ENCODE measurements at regions not wholly inside any gene's neighbourhood (a gene's known extent, or its start where the extent isn't known, plus 50 kb on each side); places are given as distances from the start of the nearest gene placed in this dataset.
"Not testable (repeated sequence)": the region's sequence is repeated elsewhere in the genome, so short reads cannot be mapped to it uniquely, and the experiment has no call there.

- DNase-seq (ENCODE audit: low spot score): no peak
- no peak for TF ChIP-seq CTCF (conservative IDR thresholded peaks at IDR 0.05; ENCODE audit: low read depth)
- ChIA-PET POLR2A (ENCODE audit: low non-redundant PET) (no interaction called here), CTCF (interaction anchor here (0.6 kb wide), 2 partner anchors 208 to 440 kb away, joined by 3 to 4 read pairs; no protein-coding TSS in a partner anchor)
- no peak overlapping the region for H3K27ac ChIP-seq
These were observed 137.7 kb upstream of the FAT1 start for GRCh38 chr4:186861317-186861716.

GRCh38 chr4:186871856-186872255 lies 148.2 kb upstream of the FAT1 start:
- ChIA-PET POLR2A (ENCODE audit: low non-redundant PET) (no interaction called here), CTCF (no interaction called here)
- H3K27ac ChIP-seq: no peak overlapping the region
- DNase-seq (ENCODE audit: low spot score): no peak
- no peak for TF ChIP-seq CTCF (conservative IDR thresholded peaks at IDR 0.05; ENCODE audit: low read depth)

- POLR2A ChIA-PET (ENCODE audit: low non-redundant PET); H3K27ac ChIP-seq; DNase-seq (ENCODE audit: low spot score): not testable (repeated sequence)
- CTCF ChIA-PET: interaction anchor here (0.6 kb wide), 1 partner anchor 733 kb away, joined by 3 read pairs; no protein-coding TSS in a partner anchor
These were observed 149.4 kb upstream of the FAT1 start for GRCh38 chr4:186873095-186873494.

- H3K27ac ChIP-seq: no peak overlapping the region
- no peak for DNase-seq (ENCODE audit: low spot score)
- ChIA-PET CTCF (interaction anchor here (0.6 kb wide), 2 partner anchors 336 to 1851 kb away, joined by 3 read pairs; no protein-coding TSS in a partner anchor), POLR2A (ENCODE audit: low non-redundant PET) (no interaction called here)
- TF ChIP-seq CTCF (conservative IDR thresholded peaks at IDR 0.05; ENCODE audit: low read depth): no peak
These were observed 151.8 kb upstream of the FAT1 start for GRCh38 chr4:186875476-186875875.

GRCh38 chr4:186876961-186877626 lies 153.4 kb upstream of the FAT1 start:
- ChIA-PET POLR2A (ENCODE audit: low non-redundant PET) (no interaction called here), CTCF (no interaction called here)
- TF ChIP-seq CTCF (conservative IDR thresholded peaks at IDR 0.05; ENCODE audit: low read depth): no peak
- no peak for DNase-seq (ENCODE audit: low spot score)
- no peak overlapping the region for H3K27ac ChIP-seq

GRCh38 chr4:186878203-186878776 lies 154.6 kb upstream of the FAT1 start:
- DNase-seq (ENCODE audit: low spot score): no peak
- H3K27ac ChIP-seq: no peak overlapping the region
- TF ChIP-seq CTCF (conservative IDR thresholded peaks at IDR 0.05; ENCODE audit: low read depth): no peak
- ChIA-PET POLR2A (ENCODE audit: low non-redundant PET) (no interaction called here), CTCF (no interaction called here)

- CTCF ChIA-PET: interaction anchor here (0.6 to 0.7 kb wide), 3 partner anchors 353 to 709 kb away, joined by 3 read pairs; no protein-coding TSS in a partner anchor
- H3K27ac ChIP-seq: no peak overlapping the region
- TF ChIP-seq CTCF (conservative IDR thresholded peaks at IDR 0.05; ENCODE audit: low read depth): no peak
- POLR2A ChIA-PET (ENCODE audit: low non-redundant PET): no interaction called here
- peak; percentile 41 for DNase-seq (ENCODE audit: low spot score)
These were observed 158.0 kb upstream of the FAT1 start for GRCh38 chr4:186881521-186882220.

All from RWPE1 (cell line).